ENCODE measurements at regions not wholly inside any gene's neighbourhood (a gene's known extent, or its start where the extent isn't known, plus 50 kb on each side); places are given as distances from the start of the nearest gene placed in this dataset.
"Not testable (repeated sequence)": the region's sequence is repeated elsewhere in the genome, so short reads cannot be mapped to it uniquely, and the experiment has no call there.

DNA sequence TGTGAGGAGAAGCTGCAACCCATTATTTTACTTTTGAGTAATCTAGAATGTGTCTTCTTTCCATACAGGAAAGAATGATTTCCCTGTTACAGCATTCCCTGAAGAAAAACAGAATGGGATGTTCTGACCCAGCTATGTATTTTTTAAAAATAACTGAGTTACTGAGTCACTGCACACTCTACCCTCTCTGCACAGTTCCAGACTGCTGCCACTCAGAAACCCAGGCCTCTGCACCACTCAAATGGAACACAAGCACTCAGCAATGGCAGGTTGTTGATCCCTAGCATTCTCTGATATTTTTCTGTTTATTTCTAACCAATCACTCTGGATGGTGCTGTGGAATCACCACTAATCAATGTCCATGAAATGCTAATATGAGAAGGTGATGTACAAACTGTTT, 1300.0 kb upstream of the FAM98A start:
- DNase-seq = no peak

DNA sequence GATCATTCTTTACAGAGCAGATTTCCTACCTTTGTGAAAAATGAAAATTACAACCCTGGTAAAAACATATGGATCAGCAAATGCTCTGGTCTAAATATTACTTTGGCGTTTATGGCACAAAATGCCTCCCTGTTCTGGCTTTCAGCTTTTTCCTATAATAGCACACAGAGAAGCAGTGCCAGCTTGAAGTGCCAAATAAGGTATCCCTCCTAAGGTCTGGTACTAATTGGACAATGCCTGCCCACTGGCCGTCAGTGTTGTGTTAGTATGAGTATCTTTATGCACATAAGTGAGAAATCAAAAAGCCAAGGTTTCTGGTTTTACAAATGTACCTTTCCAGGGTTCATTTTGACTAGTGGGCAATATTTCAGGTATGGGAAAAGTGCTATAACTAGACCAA, 1293.7 kb upstream of the FAM98A start:
- DNase-seq = no peak

DNA sequence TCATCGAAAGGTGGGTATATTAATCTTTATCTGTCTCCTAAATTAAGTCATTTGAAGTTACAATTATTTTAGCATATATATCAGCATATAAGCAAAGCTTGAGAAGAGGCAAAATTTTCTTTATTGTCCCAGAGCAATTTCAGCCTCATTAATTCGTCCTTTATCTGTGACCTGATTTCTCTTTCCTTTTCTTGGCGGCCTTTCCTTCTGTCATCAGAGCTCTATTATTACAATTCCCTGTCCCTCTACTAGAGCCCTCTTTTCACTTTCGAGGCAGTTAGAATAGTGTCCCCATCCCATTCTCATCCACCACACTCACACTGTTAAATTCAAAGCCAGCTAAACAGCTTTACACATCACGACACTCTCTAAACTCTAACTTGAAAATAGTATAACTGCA, 1293.2 kb upstream of the FAM98A start:
- no peak for DNase-seq

DNA sequence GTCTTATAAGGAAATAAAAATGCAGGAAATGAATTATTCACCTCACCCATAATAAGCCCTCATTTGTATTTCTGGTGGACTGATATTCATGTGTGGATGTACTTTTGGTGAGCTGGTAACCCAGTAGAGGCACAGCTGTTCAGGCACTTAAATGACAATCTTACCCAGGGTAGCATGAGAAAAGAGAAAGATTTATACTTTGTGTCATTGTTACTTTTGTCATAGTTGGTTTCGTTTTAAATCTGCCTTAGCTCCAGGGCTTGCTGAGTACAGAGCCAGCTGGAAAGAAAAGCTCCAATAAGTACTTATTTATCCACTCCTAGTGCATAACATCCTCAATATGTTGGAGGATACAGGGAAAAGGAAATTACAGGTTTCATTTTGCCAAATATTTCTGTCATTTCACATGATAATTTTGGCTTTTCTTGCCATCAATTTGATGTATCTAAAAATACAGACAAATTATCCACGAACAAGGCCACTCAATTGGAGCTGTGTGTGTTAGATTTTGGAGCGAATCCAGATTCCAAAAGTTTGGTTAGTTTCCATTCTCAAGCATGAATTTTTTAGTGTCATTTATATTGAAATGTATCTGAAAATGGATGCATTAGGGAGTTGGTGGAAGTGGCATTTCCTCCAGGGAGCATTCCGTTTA, 1276.1 kb upstream of the FAM98A start:
- no peak for DNase-seq

DNA sequence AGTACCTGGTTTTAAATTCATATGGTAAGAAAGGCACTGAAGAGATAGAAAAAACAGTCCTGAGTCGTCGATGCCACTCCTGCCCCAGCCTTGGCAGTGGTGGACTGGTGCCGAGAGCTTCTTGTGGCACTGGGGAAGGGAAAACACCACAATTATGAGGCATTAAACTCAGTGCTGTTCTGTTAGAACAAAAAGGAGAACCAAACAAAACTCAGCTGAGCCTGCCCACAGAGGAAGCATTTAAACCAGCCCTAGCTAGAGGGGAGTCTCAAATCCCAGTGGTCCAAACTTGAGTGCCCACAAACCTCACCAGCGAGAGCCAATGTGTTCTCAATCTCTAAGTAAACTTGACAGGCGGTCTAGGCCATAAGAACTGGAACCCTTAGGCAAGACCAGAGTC, 1254.5 kb upstream of the FAM98A start:
- no peak for DNase-seq

DNA sequence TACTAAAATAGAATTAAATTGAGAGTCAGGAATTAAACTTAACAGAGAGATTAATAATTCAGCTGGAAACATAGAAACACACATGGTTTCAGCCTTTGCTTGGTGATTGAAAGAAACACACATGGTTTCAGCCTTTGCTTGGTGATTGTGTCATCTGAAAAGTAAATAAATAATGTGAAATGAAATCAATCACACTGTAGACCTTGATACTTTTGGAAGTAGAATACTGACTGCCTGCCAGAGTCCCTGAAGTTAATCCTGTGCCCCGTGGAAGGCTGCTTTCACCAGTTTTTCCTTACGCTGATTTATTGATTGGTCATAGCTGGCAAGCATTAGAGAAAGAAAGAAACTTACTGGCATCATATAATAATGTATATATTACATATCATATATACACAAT, 1252.7 kb upstream of the FAM98A start:
- DNase-seq = no peak

DNA sequence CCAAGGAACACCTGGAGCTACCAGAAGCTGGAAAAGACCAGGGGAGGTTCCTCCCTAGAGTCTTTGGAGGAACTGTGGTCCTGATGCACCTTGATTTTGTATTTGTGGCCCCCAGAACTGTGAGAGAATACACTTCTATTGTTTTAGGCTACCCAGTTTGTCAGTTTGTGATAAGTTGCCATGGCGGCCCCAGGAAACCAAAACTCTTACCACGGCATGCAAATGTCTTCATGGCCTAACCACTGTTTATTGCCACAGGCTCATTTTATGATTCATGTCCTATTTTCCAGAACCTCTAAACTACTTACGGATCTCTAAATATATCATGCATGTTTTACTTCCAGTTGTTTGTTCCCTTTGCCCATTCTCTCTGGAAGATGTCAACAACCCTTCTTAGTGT, 1250.7 kb upstream of the FAM98A start:
- DNase-seq = no peak

DNA sequence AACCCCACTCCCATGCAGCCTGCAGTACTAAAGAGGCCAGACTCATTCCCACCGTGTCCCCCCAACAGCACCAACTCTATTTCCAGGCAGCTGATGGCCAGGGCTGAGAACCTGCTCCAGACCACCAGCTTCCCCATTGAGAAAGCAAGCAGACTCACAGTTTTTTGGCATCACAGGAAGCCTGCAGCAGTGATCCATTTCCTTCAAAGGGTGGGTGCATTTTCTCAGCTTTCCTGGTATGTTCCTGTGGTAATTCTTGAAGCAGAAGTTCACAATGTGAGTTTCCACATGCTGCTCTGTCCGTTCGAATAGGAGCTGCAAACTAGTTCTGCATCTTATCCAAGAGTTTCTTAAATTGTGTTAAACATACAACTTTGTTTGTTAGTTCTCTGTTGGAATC, 1249.6 kb upstream of the FAM98A start:
- no peak for DNase-seq

DNA sequence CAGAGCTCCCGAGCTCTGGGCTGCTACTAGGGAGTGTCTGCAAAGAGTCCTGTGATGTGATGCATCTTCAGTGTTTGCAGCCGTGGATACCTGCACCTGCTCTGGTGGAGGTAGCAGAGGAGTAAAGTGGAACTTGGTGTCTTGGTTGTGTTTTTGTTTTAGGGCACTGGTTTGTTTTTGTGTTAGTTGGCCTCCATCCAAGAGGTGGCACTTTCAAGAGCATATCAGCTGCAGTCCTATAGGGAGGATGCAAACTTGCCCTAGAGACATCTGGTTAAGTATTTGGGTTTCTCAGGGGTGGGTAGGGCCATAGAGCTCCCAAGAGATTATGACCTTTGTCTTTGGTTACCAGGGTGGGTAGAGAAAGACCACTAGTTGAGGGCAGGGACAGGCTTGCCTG, 1249.0 kb upstream of the FAM98A start:
- peak; percentile 35 for DNase-seq

DNA sequence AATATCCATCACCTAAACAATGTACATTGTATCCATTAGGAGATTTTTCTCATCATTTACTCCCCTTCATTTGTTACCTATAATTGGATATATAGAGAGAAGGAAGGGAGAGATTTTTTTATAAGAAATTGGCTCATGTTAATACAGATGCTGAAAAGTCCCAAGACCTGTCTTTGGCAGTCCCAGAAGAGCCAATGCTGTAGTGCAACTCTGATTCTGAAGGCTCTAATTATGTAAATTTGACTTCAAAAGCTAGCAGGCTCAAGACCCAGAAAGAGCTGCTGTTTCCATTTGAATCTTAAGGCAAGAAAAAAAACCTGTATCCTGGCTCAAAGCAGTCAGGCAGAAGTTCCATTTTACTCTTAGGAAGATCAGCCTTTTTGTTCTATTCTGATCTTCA, 1245.5 kb upstream of the FAM98A start:
- no peak for DNase-seq

DNA sequence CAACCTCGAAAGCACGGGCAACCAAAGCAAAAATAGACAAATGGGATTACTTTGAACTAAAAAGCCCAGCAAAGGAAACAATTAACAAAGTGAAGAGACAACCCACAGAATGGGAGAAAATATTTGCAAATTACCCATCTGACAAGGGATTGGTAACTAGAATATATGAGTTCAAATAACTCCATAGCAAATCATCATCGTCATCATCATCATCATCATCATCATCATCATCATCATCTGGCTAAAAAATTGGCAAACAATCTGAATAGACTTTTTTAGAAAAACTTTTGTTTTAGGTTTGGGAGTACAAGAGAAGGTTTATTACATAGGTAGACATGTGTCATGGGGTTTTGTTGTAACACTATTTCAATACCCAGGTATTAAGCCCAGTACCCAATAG, 1239.3 kb upstream of the FAM98A start:
- no peak for DNase-seq

DNA sequence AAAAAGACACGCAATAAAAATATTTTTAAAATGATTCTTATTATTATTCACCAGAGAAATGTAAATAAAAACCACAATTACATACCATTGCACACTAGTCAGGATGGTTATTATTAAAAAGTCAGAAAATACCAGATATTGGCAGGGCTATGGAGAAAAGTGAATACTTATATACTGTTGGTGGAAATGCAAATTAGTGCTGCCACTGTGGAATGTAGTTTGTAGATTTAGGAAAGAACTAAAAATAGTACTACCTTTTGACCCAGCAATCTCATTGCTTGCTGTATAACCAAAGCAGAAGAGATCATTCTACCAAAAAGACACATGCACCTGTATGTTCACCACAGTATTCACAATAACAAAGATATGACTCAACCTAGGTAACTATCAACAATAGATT, 1237.3 kb upstream of the FAM98A start:
- DNase-seq = no peak

DNA sequence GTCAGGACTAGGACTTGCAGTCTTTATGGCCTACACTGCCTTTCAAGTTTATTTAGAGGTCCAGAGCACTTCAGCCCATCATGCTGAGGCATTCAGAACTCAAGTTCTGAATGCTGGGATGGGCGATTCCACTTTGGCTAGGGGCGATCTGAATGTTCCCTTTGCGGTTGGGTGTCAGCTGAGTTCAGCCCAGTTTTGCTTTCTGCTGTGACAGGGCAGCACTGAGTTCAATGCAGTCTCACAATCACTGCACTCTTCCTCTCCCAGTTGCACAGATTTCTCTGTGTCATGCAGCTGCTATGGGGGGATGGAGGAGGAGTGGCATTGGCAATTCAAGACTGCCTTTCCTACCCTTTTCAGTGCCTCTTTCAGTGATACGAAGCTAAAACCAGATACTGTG, 1232.0 kb upstream of the FAM98A start:
- DNase-seq = no peak

DNA sequence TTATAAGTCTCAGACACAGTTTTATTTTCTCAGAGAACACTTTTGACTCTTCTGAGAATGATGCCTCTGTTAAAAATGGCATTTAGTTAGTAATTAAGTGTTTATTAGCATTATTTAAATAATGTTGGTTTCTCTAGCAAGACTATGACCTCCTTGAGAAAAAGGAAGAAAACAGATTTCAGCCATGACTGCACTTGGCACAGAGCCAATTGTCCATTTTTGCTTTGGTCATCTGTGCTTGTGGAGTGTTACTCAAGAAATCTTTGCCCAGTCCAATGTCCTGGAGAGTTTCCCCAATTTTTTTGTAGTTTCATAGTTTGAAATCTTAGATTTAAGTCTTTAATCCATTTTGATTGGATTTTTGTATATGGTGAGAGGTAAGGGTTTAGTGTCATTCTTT, 1229.4 kb upstream of the FAM98A start:
- no peak for DNase-seq

DNA sequence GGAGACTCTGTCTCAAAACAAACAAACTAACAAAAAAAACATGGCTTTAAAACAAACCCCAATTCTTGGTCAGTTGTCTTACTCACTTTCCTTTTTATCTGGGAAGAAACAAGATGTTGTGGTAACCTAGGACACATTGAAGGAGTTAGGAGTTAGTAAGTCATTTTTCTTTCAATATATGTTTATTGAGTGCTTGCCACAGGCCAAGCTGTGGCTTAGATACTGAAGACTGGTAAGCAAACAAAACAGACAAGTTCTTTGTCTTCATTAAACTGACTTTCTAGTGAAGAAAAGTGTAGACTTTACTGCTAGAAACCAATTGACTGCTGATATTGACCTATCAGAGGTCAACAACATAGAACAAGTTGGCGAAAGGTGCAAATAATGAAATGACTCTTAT, 1228.3 kb upstream of the FAM98A start:
- no peak for DNase-seq

DNA sequence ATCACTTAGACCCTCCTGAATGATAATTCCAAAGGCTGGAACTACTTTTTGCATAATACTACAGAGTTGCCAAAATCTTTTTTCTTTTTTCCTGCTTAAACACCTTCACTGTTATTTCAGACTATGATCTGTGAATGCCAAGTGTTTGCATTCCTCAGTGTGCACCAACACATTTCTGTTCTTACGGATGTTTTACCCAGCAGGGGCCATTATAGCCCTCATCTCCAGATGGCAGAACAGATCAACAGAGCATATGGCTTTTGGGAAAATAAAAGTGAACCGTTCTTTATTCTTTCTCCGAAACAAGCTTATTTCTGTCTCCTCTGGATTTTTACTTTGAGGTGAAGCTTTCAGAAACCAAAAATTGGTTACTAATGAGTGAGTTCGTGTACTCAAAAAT, 1226.6 kb upstream of the FAM98A start:
- DNase-seq = no peak

DNA sequence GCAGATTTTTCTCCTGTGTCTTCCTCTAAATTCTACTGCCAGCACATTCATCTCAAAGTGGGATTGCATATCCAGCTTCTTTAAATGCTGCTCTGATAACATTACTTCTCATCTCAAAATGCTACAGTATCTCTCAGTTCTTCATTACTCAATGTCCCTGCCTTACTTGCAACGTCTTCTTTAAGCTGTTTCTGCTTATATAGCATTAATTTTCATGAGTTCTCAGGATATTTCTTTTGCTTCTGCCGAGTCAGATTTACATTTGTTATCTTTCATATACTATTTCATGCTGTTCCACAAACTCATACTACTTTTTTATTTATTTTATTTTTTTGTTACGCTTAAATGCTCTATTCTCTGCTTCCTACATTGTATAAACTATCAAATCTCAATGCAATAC, 1223.5 kb upstream of the FAM98A start:
- DNase-seq = no peak

DNA sequence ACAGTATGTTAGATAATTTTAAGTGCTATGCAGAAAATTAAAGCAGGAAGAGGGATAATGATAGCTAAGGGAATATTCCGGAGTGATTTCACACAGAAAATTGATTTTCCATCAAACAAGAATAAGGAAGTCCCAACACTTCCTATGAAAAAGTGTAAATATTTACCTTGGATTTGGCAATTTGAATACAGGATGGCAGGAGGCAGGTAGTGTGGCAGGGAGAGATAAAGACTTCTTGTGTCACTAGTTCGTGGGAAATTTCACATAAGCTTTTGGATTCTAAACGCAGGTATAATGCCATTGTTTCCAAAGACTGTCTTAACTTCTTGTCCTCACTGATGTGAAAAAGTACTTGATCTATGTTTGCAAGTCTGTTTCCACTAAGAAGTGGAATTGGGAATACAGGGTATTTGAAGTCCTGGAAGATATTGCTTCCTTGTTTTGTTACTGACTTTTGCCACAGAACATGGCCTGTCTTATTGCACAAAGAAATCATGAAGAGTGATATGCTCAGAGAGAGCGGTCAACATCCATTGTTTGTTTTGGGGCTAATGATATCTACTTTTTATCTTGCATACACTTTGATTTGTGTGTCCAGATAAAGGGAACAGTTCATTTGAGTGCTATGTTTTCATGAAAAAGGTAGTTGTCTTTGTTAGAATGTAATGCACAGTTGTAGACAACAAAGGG, 1216.1 kb upstream of the FAM98A start:
- no peak for DNase-seq

DNA sequence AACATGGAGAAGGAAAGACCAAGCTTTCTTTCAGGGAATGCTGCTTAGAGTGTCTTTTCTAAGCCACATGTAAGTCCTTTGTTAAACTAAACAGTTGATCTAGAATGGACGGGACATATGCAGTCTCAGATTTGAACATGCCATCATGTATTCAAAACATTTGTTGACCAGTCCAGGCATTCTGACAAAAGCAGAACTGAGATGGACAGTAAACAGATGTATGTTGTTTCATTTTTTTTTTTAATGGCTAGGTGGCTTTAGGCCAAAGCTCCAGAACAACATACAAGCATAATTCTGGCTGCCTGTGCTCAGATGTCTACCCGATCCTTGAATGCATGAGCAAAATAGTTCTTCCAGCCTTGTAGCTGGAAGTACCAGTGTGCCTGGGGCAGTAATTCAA, 1211.4 kb upstream of the FAM98A start:
- no peak for DNase-seq

DNA sequence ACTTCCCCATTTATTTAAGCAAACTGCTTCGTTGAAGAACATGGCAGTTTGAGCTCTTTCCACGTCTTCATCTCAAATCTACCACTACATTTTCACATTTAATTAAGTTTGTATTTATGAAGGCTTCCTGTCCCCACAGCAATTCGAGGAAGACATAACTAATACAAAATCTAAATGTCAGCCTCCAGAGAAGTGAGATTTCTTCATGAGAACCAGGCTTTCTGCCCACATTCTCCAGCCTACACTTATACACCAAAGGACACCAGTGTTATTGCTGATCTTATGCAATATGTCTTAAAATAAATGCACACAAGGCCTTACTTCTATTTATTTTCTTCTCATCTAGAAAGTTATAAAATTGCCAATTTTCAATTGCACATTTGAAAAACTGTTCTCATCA, 1209.3 kb upstream of the FAM98A start:
- DNase-seq = no peak

DNA sequence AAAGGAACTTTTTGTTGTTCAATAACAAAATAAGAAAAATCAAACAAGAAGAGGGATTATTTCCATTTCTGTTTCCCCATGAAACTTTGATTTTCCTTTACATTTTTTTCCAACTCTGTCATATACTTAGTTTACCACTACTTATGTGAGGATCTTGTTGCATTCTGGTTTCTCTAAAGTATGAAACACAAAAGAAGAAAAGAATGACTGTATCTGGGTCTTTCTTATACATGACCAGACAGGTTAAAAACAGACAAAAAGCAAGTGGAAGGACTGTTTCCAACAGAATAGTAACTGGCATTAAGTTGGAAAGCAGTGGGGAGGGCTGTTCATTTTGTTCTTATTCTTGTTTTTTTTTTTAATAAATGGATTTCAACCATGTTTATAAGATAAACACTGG, 1207.8 kb upstream of the FAM98A start:
- no peak for DNase-seq

DNA sequence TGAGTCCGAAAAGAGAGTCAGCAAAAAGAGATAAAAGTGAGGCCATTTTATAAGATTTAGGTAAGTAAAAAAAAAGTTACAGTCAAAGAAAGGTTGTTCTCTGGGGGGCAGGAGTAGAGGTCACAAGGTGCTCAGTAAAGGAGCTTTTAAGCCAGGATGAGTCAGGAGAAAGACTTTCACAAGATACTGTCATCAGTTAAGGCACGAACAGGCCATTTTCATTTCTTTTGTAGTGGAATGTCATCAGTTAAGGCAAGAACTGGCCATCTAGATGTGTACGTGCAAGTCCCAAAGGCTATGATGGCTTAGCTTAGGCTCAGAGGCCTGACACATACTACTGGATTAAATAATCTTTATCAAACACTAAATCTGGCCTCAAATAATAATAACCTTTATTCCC, 1207.3 kb upstream of the FAM98A start:
- DNase-seq = no peak

DNA sequence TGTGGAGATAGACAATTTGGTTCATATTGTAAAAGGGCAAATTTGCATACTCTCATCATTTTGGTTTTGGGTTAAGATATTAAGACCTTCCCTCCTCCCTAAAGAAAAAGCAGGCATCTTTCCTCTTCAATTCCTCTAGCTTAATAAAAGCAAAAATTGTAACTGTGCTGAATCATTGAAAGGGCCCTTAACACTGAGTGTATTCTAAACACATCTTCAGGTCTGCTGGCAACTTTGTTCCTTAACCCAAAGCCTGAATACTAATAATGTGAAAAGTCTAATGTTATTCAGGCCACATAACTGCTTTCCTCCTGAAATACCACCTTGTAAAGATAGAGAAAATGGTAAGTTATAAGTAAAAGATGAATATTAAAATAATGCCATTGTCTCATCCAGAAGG, 1200.5 kb upstream of the FAM98A start:
- no peak for DNase-seq

DNA sequence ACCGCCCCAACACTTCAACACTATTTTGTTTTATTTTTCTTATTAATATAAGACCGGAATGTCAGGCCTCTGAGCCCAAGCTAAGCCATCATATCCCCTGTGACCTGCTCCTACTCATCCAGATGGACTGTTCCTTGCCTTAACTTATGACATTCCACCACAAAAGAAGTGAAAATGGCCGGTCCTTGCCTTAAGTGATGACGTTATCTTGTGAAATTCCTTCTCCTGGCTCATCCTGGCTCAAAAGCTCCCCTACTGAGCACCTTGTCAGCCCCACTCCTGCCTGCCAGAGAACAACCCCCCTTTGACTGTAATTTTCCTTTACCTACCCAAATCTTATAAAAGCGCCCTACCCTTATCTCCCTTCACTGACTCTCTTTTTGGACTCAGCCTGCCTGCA, 1196.5 kb upstream of the FAM98A start:
- DNase-seq = not testable (repeated sequence)

DNA sequence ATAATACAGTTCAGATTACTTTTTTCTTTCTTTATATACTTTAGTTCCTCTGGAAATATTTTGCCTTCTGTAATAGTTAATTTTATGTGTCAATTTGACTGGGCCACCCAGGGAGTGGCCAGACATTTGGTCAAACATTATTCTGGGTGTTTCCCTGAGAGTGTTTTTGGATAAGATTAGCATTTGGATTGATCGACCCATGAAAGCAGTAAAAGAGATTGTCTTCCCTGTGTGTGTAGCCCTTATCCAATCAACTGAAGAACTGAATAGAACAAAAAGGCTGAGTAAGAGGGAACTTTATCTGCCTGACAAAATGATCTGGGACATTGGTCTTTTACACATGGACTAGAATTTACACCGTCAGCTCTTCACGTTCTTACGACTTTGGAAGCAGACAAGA, 1190.1 kb upstream of the FAM98A start:
- DNase-seq = no peak

Data from RPMI8226 (cell line).